Spleen (tissue), 7 donors: ENCODE measurements at regions not wholly inside any gene's neighbourhood (a gene's known extent, or its start where the extent isn't known, plus 50 kb on each side); places are given as distances from the start of the nearest gene placed in this dataset.

Experiments used
- CTCF ChIP-seq, 11 experiments: fragments of 200-600 bp in 7 of 11; fragments of 450-650 bp in 4 of 11; sonication (generic) in 4 of 11; IDR thresholded peaks in 8 of 11; conservative IDR thresholded peaks in 3 of 11; 1 replicate in 7 of 11; 2 replicates in 4 of 11; pipeline versions ENCODE4 v1.4.0 to v1.8.0; 2016 to 2021; ENCODE audit warnings: antibody characterized with exemption in 11 of 11, inconsistent platforms in 4 of 11, mild to moderate bottlenecking in 1 of 11
- POLR2A ChIP-seq, 3 donors: fragments of 450-650 bp; IDR thresholded peaks; one replicate each; pipeline ENCODE4 v1.5.1; 2017; ENCODE audit warnings: antibody characterized with exemption in 3 of 3, mild to moderate bottlenecking in 1 of 3
- donor health status: DM: no; HTN: no; CAD: no; lungs with moderate emphysema.
- donor health status: DM: no; HTN: no; CAD: no.
- donor health status: DM: no; HTN: no; CAD: no.

GRCh38 chr9:31601666-31602065 is 782.8 kb upstream of the ACO1 start:
- no peak for TF ChIP-seq CTCF (IDR thresholded peaks at IDR 0.05 in 8 of 11, conservative IDR thresholded peaks at IDR 0.05 in 3 of 11)
- no peak for TF ChIP-seq POLR2A (IDR thresholded peaks at IDR 0.05)
